Epithelial cell of proximal tubule (primary cell): ENCODE measurements at regions not wholly inside any gene's neighbourhood (a gene's known extent, or its start where the extent isn't known, plus 50 kb on each side); places are given as distances from the start of the nearest gene placed in this dataset.

Experiments
- DNase-seq: peaks from one replicate; pipeline ENCODE4 v3.0.0-alpha.2; 2011; ENCODE audit warnings: low read depth
- H3K4me3 ChIP-seq: 2 replicates; pipeline ENCODE4 v1.5.1; 2011; ENCODE audit warnings: low read depth, mild to moderate bottlenecking, low read length
- CTCF ChIP-seq: conservative IDR thresholded peaks from 2 replicates; pipeline ENCODE4 v1.5.1; 2012; ENCODE audit warnings: low read depth, mild to moderate bottlenecking, low read length

- H3K4me3 ChIP-seq, result no peak overlapping the region
- TF ChIP-seq CTCF, result no peak
- DNase-seq, result no peak
Observed at GRCh38 chr6:127051571-127052260, 66.8 kb upstream of the RSPO3 start.

- H3K4me3 ChIP-seq, result no peak overlapping the region
- no peak for DNase-seq
- TF ChIP-seq CTCF, result no peak
Observed at GRCh38 chr6:127053032-127053874, 65.2 kb upstream of the RSPO3 start.

GRCh38 chr6:127053875-127054235 lies 64.6 kb upstream of the RSPO3 start:
- no peak for DNase-seq
- no peak for TF ChIP-seq CTCF
- no peak overlapping the region for H3K4me3 ChIP-seq

GRCh38 chr6:127058027-127058426 lies 60.4 kb upstream of the RSPO3 start:
- no peak for TF ChIP-seq CTCF
- DNase-seq, result no peak
- H3K4me3 ChIP-seq, result no peak overlapping the region

- no peak for TF ChIP-seq CTCF
- no peak overlapping the region for H3K4me3 ChIP-seq
- DNase-seq, result no peak
Observed at GRCh38 chr6:127058936-127059335, 59.5 kb upstream of the RSPO3 start.
